ENCODE measurements at regions not wholly inside any gene's neighbourhood (a gene's known extent, or its start where the extent isn't known, plus 50 kb on each side); places are given as distances from the start of the nearest gene placed in this dataset.
A peak's percentile ranks its signal among the peaks of the same experiment; 100 is the strongest.
"Not testable (repeated sequence)": the region's sequence is repeated elsewhere in the genome, so short reads cannot be mapped to it uniquely, and the experiment has no call there.

GRCh38 chr3:99586701-99587100, 51.7 kb upstream of the COL8A1 start:
- H3K4me3 ChIP-seq (ENCODE audit: low read depth, low read length) = no peak overlapping the region
- DNase-seq (ENCODE audit: low read depth) = no peak

- DNase-seq (ENCODE audit: low read depth) = no peak
- no peak overlapping the region for H3K4me3 ChIP-seq (ENCODE audit: low read depth, low read length)
Measured at GRCh38 chr3:99579965-99580364, 58.4 kb upstream of the COL8A1 start.

DNA sequence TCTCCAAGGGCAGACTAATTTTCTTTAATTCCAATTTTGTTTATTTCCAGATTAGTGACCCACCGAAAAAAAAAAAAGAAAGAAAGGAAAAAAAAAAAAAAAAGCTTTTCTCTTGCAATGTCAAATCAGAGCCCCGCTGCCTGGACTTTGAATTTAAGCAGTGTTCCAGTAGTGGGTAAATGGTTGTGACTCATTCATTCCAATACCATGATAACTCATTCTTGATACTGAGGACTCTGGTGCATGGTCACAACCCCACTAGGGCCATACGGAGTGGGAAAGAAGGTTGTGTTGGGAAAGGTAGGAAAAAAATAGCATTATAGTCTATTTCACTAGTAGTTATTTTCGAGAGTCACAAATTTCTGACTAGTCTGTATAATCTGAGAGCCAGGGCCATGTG, 59.1 kb upstream of the COL8A1 start:
- DNase-seq (ENCODE audit: low read depth) = peak; percentile 47

GRCh38 chr3:99578339-99578970, 59.9 kb upstream of the COL8A1 start:
- no peak for DNase-seq (ENCODE audit: low read depth)
- no peak overlapping the region for H3K4me3 ChIP-seq (ENCODE audit: low read depth, low read length)

More for the DNA sequence above, 59.1 kb upstream of the COL8A1 start:
- no peak overlapping the region for H3K4me3 ChIP-seq (ENCODE audit: low read depth, low read length)

DNA sequence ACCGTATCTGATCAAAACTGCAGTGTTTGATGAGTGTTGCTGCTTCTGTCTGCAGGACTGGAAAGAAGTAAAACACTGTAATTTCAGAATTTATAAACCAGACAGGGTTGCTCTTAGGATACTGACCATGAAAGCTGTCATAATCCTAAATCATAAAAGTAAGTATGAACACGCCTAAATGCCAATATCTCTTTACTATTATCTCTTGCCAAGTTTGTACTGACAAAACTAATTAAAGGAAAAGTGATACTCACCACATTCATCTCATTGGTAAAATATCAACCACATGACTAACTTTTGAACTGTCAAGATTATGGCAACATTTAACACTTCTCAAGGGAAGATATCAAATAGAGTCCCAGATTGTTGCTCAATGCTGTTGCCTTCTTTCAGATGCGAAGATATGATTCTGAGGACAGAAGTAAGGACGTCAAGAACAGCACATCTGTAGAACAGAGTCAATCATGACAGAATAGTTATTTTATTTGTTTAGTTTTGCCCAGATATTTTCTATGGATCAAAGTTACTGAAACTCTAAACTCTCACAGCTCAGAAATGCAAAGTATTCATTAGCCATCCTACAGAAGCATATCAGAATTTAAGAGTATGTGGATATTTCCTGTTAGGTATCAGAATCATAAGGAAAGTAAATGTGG, 61.4 kb upstream of the COL8A1 start:
- DNase-seq (ENCODE audit: low read depth) = no peak
- no peak overlapping the region for H3K4me3 ChIP-seq (ENCODE audit: low read depth, low read length)

DNA sequence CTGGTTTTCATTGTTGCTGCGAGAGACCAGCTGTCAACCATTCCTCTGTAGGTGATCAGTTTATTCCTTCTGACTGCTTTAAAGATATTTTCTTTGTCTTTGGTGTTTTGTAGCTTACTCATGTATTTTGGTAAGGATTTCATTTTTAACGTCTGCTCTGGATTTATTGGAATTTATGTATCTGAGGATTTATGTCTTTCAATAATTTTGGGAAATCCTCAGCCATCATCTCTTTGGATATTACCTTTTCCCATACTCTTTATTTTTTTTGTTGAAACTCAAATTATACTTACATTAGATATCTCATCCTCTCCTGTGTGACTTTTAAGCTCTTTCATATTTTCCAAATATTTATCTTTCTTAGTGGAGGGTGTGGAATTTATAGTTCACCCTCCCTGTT, 62.7 kb upstream of the COL8A1 start:
- no peak for DNase-seq (ENCODE audit: low read depth)
- H3K4me3 ChIP-seq (ENCODE audit: low read depth, low read length) = no peak overlapping the region

- H3K4me3 ChIP-seq (ENCODE audit: low read depth, low read length) = no peak overlapping the region
- no peak for DNase-seq (ENCODE audit: low read depth)
Measured at GRCh38 chr3:99570061-99570460, 68.3 kb upstream of the COL8A1 start.

DNA sequence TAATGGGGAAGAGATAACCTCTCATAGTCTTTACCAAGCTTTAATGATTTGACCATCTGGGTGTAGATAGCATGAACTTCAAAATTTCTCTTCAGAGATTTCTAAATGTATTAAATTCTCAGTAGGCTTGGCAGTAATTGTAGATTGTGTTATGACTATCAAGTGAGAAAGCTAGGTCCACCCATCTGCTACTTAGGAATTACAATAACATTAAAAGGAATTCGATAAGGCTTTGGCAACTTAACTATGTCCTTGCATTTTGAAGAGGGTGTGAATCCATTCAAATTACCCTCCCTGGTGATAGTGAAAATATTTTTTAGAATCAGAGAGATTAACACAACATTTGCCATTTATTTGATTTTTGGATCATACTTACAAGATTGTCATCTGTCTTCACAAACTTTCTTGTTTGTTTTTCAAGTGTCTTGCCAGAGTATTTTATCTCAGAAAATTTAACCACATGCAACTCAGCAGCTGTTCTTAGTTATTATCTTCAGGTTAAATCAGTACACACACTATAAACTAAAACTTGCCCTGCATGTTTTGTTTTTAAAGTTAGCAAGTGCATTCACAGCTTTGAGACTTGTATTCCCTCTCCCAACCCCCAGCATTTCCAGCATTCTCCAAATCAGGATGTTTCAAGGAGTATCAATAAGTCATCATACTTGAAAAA, 69.6 kb upstream of the COL8A1 start:
- no peak for DNase-seq (ENCODE audit: low read depth)
- H3K4me3 ChIP-seq (ENCODE audit: low read depth, low read length) = no peak overlapping the region

- no peak for DNase-seq (ENCODE audit: low read depth)
- no peak overlapping the region for H3K4me3 ChIP-seq (ENCODE audit: low read depth, low read length)
Measured at GRCh38 chr3:99565331-99565730, 73.1 kb upstream of the COL8A1 start.

GRCh38 chr3:99562990-99563607, 75.3 kb upstream of the COL8A1 start:
- no peak overlapping the region for H3K4me3 ChIP-seq (ENCODE audit: low read depth, low read length)
- DNase-seq (ENCODE audit: low read depth) = no peak

DNA sequence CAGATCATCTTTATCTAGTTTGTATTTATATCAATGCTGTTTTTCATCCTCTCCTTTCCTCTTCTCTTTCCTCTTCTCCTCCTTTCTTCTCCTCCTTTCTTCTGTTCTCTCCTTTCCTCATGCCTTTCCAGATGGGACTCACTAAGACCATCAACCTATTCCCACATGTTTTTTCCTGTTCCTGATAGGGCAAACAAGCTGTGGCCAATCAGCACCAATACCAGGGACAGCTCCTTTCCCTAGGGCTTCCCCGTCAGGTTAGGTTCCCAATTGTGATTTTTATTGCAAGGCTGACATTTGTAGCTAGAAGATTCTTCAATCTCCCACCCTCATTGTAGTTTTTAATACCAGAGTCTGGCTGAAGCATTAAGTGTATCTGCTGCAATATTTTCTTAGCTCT, 76.3 kb upstream of the COL8A1 start:
- no peak for DNase-seq (ENCODE audit: low read depth)
- no peak overlapping the region for H3K4me3 ChIP-seq (ENCODE audit: low read depth, low read length)

GRCh38 chr3:99561056-99561455, 77.3 kb upstream of the COL8A1 start:
- no peak for DNase-seq (ENCODE audit: low read depth)
- H3K4me3 ChIP-seq (ENCODE audit: low read depth, low read length) = no peak overlapping the region

- H3K4me3 ChIP-seq (ENCODE audit: low read depth, low read length) = no peak overlapping the region
- DNase-seq (ENCODE audit: low read depth) = no peak
Measured at GRCh38 chr3:99559196-99559595, 79.2 kb upstream of the COL8A1 start.

- H3K4me3 ChIP-seq (ENCODE audit: low read depth, low read length); DNase-seq (ENCODE audit: low read depth): not testable (repeated sequence)
Measured at GRCh38 chr3:99555885-99556284, 82.5 kb upstream of the COL8A1 start.

DNA sequence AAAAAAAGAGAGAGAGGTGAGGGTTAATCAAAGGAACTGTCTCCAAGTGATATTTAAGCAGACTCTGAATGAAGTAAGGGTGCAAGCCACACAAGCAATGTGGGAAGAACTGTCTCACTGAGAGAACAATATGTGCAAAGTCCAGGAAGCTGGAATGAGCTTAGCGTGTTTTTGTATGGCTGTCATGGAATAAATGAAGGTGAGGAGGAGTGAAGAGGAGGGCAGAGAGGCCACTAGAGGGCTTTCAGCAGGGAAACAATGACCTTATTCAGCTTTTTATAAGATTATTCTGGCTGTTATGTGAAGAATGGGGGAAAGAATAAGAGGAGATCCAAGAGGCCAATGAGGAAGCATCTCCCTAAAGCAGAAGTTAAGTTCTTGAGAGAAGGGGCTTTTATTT, 86.9 kb upstream of the COL8A1 start:
- DNase-seq (ENCODE audit: low read depth) = no peak
- H3K4me3 ChIP-seq (ENCODE audit: low read depth, low read length) = no peak overlapping the region

- no peak for DNase-seq (ENCODE audit: low read depth)
- H3K4me3 ChIP-seq (ENCODE audit: low read depth, low read length) = no peak overlapping the region
Measured at GRCh38 chr3:99549957-99550603, 88.3 kb upstream of the COL8A1 start.

DNA sequence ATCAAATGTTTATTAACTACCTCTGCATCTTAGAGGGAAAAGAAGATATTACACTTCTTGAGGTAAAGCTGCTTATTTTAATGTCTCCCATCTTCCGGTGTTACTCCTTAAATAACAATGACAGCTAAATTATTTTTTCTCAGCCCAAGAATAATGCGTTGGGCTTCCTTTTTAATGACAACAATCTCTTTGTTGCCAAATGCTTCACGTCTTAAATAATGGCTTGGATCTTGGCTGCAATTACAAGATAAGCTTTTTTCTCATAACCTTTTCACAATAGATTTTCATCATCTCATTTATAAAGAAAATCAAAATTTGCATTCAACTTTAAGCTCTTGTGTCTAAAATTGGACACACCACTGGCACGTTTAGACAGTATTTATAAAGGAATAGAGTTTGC, 89.2 kb upstream of the COL8A1 start:
- no peak for DNase-seq (ENCODE audit: low read depth)
- H3K4me3 ChIP-seq (ENCODE audit: low read depth, low read length) = no peak overlapping the region

- DNase-seq (ENCODE audit: low read depth) = no peak
- H3K4me3 ChIP-seq (ENCODE audit: low read depth, low read length) = no peak overlapping the region
Measured at GRCh38 chr3:99548674-99549073, 89.7 kb upstream of the COL8A1 start.

DNA sequence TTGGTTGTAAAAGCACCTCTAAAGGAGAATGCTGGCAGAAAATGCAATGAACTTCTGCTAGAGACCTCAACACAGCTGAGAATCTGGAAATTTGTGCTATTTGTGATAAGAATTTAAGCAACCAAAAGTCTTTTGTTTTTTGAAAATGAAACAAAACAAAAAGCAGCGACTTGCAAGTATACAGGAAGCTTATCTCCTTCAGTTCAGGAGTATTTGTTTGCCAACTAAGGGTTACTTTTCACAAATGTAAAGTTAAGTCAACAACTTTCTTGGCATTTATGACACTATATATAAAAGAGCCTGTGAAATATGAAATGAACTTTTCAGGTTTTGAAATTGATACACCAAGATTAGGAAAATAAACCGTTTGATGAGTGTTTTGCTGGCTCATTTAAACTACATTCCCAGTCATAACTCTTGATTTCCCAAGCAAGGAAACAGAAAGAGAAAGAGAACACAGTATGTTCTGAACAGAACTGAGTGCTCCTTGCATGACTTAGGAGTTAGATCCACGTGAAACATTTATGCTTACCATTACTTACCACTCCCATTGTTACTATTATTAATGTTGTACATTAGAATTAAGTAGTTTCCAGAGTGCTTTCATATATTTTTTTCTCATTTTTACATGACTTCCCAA, 92.3 kb upstream of the COL8A1 start:
- H3K4me3 ChIP-seq (ENCODE audit: low read depth, low read length) = no peak overlapping the region
- no peak for DNase-seq (ENCODE audit: low read depth)

Data from skeletal muscle cell (primary cell).